ENCODE measurements at regions not wholly inside any gene's neighbourhood (a gene's known extent, or its start where the extent isn't known, plus 50 kb on each side); places are given as distances from the start of the nearest gene placed in this dataset.

DNA sequence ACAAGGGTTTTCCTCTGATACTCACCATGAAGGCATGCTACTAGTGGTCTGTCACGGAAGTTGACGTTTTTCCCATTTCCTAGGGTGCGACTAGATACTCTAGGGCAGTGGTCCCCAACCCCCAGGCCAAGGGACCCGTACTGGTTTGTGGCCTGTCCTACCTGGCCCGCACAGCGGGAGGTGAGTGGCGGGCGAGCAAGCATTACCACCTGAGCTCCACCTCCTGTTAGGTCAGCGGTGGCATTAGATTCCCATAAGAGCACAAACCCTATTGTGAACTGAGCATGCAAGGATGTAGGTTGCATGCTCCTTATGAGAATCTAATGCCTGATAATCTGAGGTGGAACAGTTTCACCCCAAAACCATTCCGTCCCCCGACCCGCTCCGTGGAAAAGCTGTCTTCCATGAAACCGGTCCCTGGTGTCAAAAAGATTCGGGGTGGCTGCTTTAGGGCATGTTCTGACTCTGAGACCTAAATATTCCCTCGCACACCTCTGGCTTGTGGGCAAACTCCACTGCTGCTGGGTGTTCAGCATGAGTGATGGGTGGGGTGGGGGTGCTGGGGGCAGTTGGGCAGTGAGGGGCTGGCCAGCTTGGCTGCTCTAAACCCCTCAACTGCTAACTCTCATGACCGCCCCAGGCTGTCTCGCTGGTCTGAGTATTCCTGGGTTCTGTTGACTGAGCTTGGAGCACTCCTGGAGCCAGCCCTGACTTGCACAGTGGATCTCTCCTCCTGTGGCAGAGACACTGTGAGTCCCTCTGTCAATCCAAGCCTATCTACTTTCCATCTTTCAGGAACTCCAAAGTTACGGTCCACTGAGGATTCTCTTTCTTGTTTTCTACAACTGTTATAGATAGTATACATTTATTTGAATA, 78.3 kb upstream of the NEK6 start:
- TF ChIP-seq RAD21 (IDR thresholded peaks at IDR 0.05; ENCODE audit: low read depth) (no peak), EGR1 (IDR thresholded peaks at IDR 0.05) (no peak), EP300 (IDR thresholded peaks at IDR 0.05; ENCODE audit: borderline replicate concordance) (no peak), NFIC (IDR thresholded peaks at IDR 0.05) (no peak), TEAD4 (IDR thresholded peaks at IDR 0.05) (no peak), CEBPB (IDR thresholded peaks at IDR 0.05) (no peak), TCF12 (IDR thresholded peaks at IDR 0.05; ENCODE audit: low read depth) (no peak), YY1 (IDR thresholded peaks at IDR 0.05; ENCODE audit: low read depth) (no peak), CREB1 (IDR thresholded peaks at IDR 0.05; ENCODE audit: low read depth) (no peak)
- TF ChIP-seq, protein P1, sequence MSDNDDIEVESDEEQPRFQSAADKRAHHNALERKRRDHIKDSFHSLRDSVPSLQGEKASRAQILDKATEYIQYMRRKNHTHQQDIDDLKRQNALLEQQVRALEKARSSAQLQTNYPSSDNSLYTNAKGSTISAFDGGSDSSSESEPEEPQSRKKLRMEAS (IDR thresholded peaks at IDR 0.05) = no peak
